CD4-positive, alpha-beta T cell treated with Interleukin-2 at 100 ng/mL for 4 hours (primary cell): ENCODE measurements at regions not wholly inside any gene's neighbourhood (a gene's known extent, or its start where the extent isn't known, plus 50 kb on each side); places are given as distances from the start of the nearest gene placed in this dataset.
A peak's percentile ranks its signal among the peaks of the same experiment; 100 is the strongest.

Experiments used
- DNase-seq: peaks from one replicate; pipeline ENCODE4 v3.0.0-alpha.2; 2020; ENCODE audit warnings: low spot score

- peak; percentile 42 for DNase-seq
Observed at GRCh38 chr13:29954082-29955028, 103.9 kb upstream of the UBL3 start.

DNA sequence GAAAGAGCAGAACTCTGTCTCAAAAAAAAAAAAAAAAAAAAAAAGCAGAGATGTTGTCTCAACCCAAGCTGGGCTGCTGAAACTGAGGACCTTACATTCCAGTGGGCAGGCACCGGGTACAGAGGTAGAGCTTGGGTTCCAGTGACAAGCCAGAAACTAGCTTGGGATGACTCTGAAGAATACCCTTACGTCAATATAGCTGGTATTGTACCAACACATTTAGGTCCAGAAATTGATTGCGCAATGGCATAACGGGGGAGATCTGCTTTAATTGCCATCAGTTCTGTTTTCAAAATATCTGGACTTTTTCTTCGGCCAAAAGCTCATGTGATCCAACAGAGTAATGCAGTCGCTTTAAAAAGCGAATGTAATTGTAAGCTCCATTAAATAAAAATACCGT lies 103.1 kb upstream of the UBL3 start:
- DNase-seq = no peak

DNA sequence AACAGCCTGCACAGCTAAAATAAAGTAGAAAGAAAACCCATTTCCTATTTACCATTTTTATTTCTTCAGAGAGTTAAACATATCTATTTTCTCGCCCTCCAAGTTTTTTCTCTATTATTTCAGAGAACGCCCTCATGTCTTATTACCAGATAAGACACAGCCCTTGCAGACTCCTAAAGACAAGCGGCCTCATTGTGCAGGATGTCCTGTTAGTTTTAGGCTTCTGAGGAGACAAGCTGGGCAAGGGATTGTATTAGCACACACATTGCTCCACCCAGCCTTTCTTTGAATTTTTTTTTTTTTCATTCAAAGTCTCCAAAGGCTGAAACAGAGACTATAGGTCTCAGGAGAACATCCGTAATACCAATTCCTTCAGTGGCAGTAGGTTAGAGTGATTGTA lies 101.8 kb upstream of the UBL3 start:
- no peak for DNase-seq

GRCh38 chr13:29948791-29949190 lies 98.4 kb upstream of the UBL3 start:
- DNase-seq = no peak

DNA sequence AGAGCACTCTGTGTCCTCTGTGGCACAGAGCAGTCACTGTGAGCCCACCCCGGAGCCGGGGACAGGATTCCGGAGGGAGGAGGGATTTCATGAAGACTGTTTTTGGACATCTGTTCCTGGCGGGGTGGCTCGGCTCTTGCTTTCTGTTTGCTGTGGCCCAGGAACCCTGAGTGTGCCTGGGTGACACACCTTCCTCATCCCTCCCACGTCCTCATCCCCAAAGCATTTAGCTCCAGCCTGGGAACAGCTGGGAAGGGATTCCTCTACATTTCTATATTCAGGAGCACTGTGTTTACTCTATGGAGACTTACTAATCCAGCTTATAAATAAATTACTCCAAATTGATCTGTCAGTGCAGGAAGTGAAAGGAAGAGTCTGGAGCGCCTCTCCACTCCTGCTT lies 97.8 kb upstream of the UBL3 start:
- no peak for DNase-seq

- DNase-seq = no peak
Observed at GRCh38 chr13:29947839-29948238, 97.4 kb upstream of the UBL3 start.

- no peak for DNase-seq
Observed at GRCh38 chr13:29946093-29946492, 95.7 kb upstream of the UBL3 start.

DNA sequence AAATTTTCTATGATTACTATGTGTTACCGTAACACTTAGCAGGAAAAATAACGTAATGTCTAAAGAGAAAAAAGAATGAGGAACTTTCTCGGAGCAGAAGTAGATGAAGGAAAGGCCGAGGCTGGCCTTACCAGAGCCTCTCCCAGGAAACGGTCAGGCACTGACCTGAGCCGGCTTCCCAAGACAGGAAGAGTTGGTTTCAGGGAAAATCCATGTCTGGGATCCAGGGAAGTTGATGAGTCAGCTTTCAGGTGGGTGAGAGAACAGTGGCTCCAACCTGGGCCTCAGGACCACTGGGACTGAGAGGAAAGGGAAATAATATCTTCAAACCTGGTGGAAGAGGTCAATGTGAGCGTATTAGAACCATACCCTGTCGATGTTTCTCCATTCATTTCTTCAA lies 93.3 kb upstream of the UBL3 start:
- DNase-seq = no peak

DNA sequence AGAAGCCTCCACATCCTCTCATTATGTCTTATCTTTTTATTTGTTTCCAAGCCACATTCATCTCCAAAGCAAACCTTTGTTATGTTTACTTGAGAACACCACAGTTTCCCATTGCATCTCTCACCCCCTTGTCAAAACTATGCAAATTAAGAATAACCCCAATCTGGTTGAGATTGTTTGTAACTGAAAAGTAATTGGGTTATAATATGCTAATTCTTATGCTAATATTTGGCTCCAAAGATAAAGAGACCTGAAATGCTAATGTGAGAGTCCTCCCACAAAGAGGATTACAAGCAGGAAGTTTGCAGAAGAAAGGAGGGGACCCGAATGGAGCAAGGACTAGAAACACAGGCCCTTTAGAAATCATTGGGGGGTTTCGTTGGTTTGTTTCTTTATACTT lies 92.9 kb upstream of the UBL3 start:
- DNase-seq = no peak

DNA sequence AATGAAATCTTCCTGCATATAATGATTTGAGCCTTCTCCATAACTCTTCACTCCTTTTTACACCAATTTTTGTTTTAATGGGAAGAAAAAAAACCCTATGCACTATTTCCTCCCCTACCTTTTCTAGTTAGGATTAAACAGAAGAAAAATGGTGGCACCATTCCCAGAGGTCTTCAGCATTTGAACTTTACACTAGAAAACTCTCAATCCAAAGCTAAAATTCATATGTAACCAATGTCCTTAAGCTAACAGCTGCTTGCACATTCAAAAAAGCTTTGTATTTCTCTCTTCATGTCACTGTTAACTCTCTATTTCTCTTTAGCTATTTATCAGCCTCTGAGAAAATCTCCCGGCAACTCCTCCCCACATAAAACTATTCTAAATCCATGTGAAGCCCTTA lies 90.3 kb upstream of the UBL3 start:
- DNase-seq = no peak

DNA sequence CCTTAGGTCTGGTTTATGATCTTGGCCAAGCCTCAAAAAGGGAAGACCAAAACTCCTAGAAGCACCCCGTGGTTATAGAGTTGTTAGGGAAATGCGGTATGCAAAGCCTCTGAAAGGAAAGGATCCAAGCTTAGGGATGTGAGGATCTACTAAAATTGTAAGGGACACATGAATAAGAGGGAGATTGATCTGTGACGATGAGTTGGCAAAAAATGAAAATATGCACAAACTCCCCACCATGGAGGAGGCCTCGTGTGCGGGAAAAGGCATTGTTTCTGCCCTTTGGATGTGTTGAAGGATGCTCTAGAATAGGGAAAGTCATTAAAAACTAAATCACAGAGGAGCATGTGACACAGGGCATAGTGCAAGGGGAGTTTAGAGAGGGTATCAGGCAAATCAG lies 88.7 kb upstream of the UBL3 start:
- DNase-seq = no peak

GRCh38 chr13:29937841-29938240 lies 87.4 kb upstream of the UBL3 start:
- peak; percentile 59 for DNase-seq

DNA sequence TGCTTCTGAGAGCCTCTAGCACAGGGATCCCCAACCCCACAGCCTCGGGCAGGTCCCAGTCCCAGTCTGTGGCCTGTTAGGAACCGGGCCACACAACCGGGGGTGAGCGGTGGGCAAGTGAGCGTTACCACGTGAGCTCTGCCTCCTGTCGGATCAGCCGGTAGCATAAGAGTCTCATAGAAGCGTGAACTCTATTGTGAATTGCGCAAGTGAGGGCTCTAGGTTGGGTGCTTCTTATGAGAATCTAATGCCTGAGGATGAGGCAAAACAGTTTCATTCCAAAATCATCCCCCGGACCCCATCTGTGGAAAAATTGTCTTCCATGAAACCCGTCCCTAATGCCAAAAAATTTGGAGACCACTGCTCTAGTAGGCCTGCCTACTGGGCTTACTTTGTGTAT lies 87.0 kb upstream of the UBL3 start:
- no peak for DNase-seq

- DNase-seq = peak; percentile 36
Observed at GRCh38 chr13:29936956-29937355, 86.5 kb upstream of the UBL3 start.

- no peak for DNase-seq
Observed at GRCh38 chr13:29936051-29936813, 85.8 kb upstream of the UBL3 start.

DNA sequence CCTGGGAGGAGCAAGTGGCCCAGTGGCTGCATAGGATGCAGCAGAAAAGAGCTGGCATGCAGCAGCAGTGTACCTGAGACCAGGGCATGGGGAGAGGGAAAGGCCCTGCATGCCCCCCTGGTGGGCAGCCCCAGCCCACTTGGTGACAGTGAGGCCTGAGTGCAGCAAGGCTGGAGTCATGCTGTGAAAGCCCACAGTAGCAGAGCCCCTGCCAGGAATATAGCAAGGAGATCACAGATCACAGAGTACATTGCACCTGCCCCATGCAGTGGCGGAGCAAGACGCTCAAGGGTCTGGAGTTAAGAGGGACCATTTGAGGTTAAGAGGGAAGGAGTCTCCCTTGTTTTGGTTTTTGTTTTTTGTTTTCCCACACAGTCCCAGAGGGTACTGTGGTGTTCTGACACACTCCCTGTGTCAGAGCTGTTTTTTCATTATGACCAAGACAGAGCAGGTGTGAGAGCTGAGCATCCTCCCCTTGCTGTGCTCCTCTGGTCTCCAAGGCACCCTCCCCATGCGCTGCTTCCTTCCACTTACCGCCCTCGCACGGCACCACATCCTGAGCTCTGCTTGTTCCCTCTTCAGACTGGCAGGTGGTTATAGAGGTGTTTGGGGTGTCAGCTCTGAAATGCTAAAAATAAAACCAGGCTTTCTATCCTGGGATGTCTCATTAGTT lies 85.0 kb upstream of the UBL3 start:
- DNase-seq = peak; percentile 70

GRCh38 chr13:29934531-29935308 lies 84.3 kb upstream of the UBL3 start:
- DNase-seq = peak; percentile 25

DNA sequence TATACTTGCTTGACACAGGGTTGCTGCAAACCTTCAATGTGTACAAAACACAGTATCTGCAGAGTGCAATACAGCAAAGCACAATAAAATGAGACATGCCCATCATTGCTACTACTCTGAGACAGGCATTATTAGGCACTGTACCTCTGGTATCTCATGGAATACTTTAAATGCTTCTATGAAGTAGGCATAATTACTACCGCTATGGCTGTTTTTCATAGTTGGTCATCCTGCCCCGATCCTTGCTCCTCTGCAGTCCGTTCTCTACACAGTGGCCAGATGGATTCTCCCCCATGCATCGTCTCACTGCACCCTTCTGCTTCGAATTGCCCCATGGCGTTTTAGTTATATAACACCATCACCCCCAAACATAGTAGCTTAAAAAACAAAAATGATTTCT lies 83.0 kb upstream of the UBL3 start:
- DNase-seq = no peak

GRCh38 chr13:29931696-29932095 lies 81.3 kb upstream of the UBL3 start:
- no peak for DNase-seq

GRCh38 chr13:29929062-29929847 lies 78.8 kb upstream of the UBL3 start:
- DNase-seq = no peak

GRCh38 chr13:29926098-29926476 lies 75.7 kb upstream of the UBL3 start:
- no peak for DNase-seq
